ENCODE measurements at regions not wholly inside any gene's neighbourhood (a gene's known extent, or its start where the extent isn't known, plus 50 kb on each side); places are given as distances from the start of the nearest gene placed in this dataset.
"Not testable (repeated sequence)": the region's sequence is repeated elsewhere in the genome, so short reads cannot be mapped to it uniquely, and the experiment has no call there.

- intact Hi-C loops (cut with DNase I) = no loop called here
- no peak for DNase-seq (ENCODE audit: missing footprints)
Measured at GRCh38 chr12:84135586-84136279, 776.9 kb downstream of the SLC6A15 start.

GRCh38 chr12:84134797-84135366 is 777.7 kb downstream of the SLC6A15 start:
- DNase-seq (ENCODE audit: missing footprints) (no peak), ATAC-seq (no peak)
- intact Hi-C loops (cut with DNase I) = no loop called here

More at GRCh38 chr12:84135586-84136279, 776.9 kb downstream of the SLC6A15 start:
- ATAC-seq = no peak

DNA sequence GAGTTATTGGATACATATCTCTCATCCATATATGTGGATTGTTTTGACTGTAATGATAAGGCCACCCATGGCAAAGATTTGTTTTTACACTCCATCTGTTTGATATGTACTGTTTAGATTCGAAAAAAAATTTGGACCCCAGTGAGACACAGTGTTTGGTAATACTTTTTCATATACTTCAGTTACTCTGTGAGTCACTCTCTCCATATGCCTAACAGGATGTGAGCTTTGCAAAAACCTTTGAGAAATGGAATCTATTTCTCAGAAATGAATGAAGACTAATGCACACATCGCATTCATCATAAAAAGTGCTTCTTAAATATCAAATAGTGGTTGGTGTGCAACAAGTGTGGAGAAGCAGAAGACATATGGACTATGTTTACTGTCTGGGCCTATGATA is 781.5 kb downstream of the SLC6A15 start:
- intact Hi-C loops (cut with DNase I) = no loop called here
- no peak for DNase-seq (ENCODE audit: missing footprints)
- no peak for ATAC-seq

- ATAC-seq (no peak), DNase-seq (ENCODE audit: missing footprints) (peak; percentile 56)
- intact Hi-C loops (cut with DNase I) = no loop called here
Measured at GRCh38 chr12:84128117-84128991, 784.2 kb downstream of the SLC6A15 start.

GRCh38 chr12:84124211-84124610 is 788.4 kb downstream of the SLC6A15 start:
- intact Hi-C loops (cut with DNase I) = no loop called here
- ATAC-seq = no peak
- DNase-seq (ENCODE audit: missing footprints) = no peak

GRCh38 chr12:84117190-84117589 is 795.4 kb downstream of the SLC6A15 start:
- DNase-seq (ENCODE audit: missing footprints) (no peak), ATAC-seq (no peak)
- intact Hi-C loops (cut with DNase I) = no loop called here

GRCh38 chr12:84113666-84114065 is 798.9 kb downstream of the SLC6A15 start:
- intact Hi-C loops (cut with DNase I) = no loop called here
- DNase-seq (ENCODE audit: missing footprints) (no peak), ATAC-seq (no peak)

GRCh38 chr12:84103886-84104285 is 808.7 kb downstream of the SLC6A15 start:
- DNase-seq (ENCODE audit: missing footprints); intact Hi-C loops (cut with DNase I); ATAC-seq: not testable (repeated sequence)

DNA sequence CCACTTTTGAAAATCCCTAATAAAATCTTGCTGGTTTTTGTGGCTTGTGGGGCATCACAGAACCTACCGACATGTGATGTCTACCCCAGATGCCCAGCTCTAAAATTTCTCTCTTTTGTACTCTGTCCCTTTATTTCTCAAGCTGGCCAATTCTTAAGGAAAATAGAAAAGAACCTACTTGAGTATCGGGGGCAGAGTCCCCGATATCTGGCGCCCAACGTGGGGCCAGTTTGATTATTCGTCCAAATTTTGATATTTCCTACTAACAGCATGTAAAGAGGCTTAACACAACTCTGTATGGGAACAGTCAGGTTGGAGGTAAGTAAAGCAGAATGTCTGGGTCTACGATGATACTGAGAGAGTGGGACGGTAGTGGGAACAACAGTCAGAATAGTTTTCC is 810.6 kb downstream of the SLC6A15 start:
- ATAC-seq; DNase-seq (ENCODE audit: missing footprints); intact Hi-C loops (cut with DNase I): not testable (repeated sequence)

DNA sequence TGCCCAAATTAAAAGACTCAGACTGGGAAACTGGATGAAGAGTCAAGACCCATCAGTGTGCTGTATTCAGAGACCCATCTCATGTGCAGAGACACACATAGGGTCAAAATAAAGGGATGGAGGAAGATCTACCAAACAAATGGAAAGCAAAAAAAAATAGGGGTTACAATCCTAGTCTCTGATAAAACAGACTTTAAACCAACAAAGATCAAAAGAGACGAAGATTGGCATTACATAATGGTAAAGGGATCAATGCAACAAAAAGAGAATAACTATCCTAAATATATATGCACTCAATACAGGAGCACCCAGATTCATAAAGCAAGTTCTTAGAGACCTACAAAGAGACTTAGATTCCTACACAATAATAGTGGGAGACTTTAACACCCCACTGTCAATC is 813.0 kb downstream of the SLC6A15 start:
- ATAC-seq; intact Hi-C loops (cut with DNase I): not testable (repeated sequence)

DNA sequence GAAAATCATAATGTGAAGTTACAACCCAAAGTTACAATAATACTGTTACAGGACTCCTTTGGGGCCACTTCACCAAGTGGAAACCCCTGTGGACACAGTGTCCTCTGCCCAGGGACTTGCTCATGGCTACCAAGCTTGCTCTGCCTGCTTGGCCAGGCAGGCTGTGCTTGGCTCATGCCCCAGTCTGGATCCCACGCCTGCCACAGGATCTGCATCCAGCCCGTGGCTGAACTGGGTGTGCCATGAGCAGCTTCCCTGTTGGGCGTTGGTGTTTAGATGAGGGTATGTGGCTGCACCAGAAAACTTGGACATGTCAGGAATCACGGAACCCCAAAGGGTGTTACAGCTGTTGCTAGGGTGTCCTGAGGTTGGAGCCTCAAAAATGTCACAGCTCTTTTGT is 820.9 kb downstream of the SLC6A15 start:
- ATAC-seq = no peak
- no peak for DNase-seq (ENCODE audit: missing footprints)
- intact Hi-C loops (cut with DNase I) = no loop called here

More for the DNA sequence above, 813.0 kb downstream of the SLC6A15 start:
- DNase-seq (ENCODE audit: missing footprints) = not testable (repeated sequence)

DNA sequence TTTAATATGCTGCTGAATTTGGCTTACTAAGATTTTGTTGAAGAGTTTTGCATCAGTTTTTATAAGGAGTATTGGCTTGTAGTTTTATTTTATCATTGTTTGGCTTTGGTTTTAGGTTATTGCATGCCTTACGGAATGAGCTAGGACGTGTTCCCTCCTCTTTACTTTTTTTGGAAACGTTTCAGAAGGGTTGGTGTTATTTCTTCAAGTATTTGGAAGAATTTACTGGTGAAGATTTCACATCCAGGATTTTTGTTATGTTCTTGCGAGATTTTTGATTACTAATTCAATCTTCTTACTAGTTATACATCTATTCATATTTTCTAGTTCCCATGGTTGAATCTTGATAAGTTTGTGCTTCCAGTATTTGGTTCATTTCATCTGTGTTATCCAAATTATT is 823.2 kb downstream of the SLC6A15 start:
- ATAC-seq (no peak), DNase-seq (ENCODE audit: missing footprints) (no peak)
- intact Hi-C loops (cut with DNase I) = no loop called here

DNA sequence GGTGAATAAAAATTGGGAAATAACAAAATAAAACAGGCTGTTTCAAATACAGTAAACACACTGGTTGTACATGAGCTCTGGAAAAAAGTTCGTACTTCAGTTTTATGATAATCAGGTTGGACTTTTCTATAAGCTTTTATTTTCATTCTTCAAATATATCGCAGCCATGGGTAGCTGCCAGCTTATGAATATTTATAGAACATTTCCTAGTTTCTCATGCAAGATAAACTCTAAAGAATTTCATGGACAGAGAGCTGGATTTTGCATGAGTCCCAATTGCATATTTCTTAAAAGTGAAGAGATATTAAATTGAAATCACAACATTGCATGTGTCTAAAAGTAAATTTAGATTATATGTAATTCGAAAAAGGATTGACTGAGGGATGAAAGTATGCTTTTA is 827.6 kb downstream of the SLC6A15 start:
- intact Hi-C loops (cut with DNase I) = no loop called here
- DNase-seq (ENCODE audit: missing footprints) (no peak), ATAC-seq (no peak)

DNA sequence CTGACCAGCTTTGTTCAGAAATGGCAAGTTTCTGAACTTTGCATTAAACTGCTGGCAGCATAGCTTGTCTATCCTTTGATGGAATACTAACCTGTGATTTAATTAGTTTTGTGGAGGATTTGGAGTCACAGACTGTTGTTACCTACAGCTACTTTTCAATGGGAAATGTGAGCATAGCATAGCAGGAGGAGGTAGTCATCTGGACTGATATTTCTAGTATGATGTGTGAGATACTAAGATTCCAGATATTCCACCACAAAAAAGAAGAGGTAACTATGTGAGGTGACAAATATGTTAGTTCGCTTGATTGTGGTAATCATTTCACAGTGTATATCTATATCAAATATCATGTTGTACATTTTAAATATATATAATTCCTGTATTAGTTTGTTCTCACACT is 833.0 kb downstream of the SLC6A15 start:
- ATAC-seq (no peak), DNase-seq (ENCODE audit: missing footprints) (no peak)
- intact Hi-C loops (cut with DNase I) = no loop called here

DNA sequence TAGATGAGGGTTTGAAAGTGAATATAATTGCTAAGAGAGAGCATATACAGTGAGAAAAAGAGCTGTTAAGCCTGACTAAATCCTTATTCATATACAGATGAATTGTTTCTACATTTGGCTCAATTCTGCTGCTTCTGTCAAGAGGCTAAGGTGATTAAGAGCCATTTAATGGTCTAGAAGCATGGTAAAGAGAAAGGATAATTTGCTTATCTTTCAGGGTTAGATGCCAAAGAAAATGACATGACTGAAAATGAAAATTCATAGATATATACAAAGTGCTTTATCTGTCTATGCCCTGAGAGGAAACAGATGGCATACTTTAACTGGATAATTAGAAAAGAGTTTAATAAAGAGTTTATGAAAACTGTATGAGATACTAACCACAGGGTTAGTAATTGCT is 834.9 kb downstream of the SLC6A15 start:
- ATAC-seq (no peak), DNase-seq (ENCODE audit: missing footprints) (no peak)
- intact Hi-C loops (cut with DNase I) = no loop called here

DNA sequence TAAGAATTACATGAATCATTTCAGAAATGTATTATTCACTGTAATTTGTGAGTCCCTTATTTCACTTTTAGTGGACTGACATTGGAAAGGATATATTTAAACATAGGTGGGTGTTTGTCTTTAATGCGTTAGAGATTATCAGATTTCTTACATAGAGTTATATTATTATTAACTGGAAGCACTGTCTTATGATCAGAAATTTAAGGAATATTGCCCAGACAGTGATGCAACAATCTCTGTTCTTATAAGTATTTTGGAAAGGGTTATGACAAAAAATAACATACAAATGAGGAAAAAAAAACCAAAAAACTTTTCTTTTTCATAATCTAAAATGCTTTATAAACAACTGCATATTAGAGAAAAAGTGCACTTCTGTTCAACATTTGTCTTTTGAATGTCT is 836.6 kb downstream of the SLC6A15 start:
- no peak for DNase-seq (ENCODE audit: missing footprints)
- intact Hi-C loops (cut with DNase I) = no loop called here
- no peak for ATAC-seq

DNA sequence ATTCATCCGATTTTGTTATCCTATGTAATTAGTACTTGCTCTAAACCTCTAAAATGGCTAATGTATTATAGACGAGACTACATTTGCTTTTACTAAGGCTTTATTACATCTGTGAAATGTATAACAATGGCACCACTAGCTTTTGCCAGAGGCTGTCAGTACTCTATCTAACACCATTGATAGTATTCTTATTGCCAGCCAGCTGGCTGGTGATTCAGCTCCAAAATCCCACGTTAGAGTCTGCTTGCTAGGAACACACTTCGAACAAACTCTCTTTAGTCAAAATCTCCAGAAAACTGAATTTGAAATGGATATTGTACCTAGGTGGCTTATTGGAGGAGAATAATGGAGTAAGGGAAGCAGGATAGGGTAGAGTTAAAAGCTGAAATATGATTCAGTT is 839.2 kb downstream of the SLC6A15 start:
- DNase-seq (ENCODE audit: missing footprints) (no peak), ATAC-seq (no peak)
- intact Hi-C loops (cut with DNase I) = no loop called here

- no peak for DNase-seq (ENCODE audit: missing footprints)
- ATAC-seq = no peak
- intact Hi-C loops (cut with DNase I) = no loop called here
Measured at GRCh38 chr12:84072961-84073360, 839.6 kb downstream of the SLC6A15 start.

GRCh38 chr12:84070292-84070691 is 842.3 kb downstream of the SLC6A15 start:
- DNase-seq (ENCODE audit: missing footprints) (no peak), ATAC-seq (peak; percentile 76)

GRCh38 chr12:84069699-84070098 is 842.9 kb downstream of the SLC6A15 start:
- no peak for DNase-seq (ENCODE audit: missing footprints)
- intact Hi-C loops (cut with DNase I) = no loop called here
- no peak for ATAC-seq

More at GRCh38 chr12:84070292-84070691, 842.3 kb downstream of the SLC6A15 start:
- intact Hi-C loops (cut with DNase I) = no loop called here

Measured in Right ventricle myocardium inferior (tissue), 1 donor.